DND-41 (cell line): ENCODE measurements at regions not wholly inside any gene's neighbourhood (a gene's known extent, or its start where the extent isn't known, plus 50 kb on each side); places are given as distances from the start of the nearest gene placed in this dataset.

Source experiments
- ATAC-seq: fragments of 200-7000 bp; cut with Tn5 transposase; 3 replicates; pipeline ENCODE4 v1.9.1; 2021; ENCODE audit warnings: low read depth; ENCODE audit not compliant: insufficient read depth
- DNase-seq: peaks from one replicate; pipeline ENCODE4 v3.0.0-alpha.2; 2020
- H2AFZ ChIP-seq: 2 replicates; pipeline ENCODE4 v1.6.0; 2012; ENCODE audit warnings: low read depth, low read length
- H3K27ac ChIP-seq: 2 replicates; pipeline ENCODE4 v1.5.1; 2012; ENCODE audit warnings: low read length, inconsistent platforms
- H3K27me3 ChIP-seq: fragments of 200-600 bp; sonication (generic); 2 replicates; pipeline ENCODE4 v1.6.0; 2012; ENCODE audit warnings: low read length, mild to moderate bottlenecking, inconsistent platforms; ENCODE audit not compliant: insufficient read depth, poor library complexity
- H3K36me3 ChIP-seq: 2 replicates; pipeline ENCODE4 v1.5.1; 2012; ENCODE audit warnings: low read length, inconsistent platforms; ENCODE audit not compliant: insufficient read depth
- H3K4me1 ChIP-seq: 2 replicates; pipeline ENCODE4 v1.5.1; 2012; ENCODE audit warnings: mild to moderate bottlenecking, low read length; ENCODE audit not compliant: insufficient read depth
- H3K4me2 ChIP-seq: 2 replicates; pipeline ENCODE4 v1.6.0; 2012; ENCODE audit warnings: mild to moderate bottlenecking, moderate library complexity, low read length, inconsistent platforms; ENCODE audit not compliant: insufficient read depth
- H3K4me3 ChIP-seq, 2 experiments: fragments of 200-600 bp in 1 of 2; shearing (Covaris generic) in 1 of 2; 2 replicates each; pipeline ENCODE4 v1.5.1; 2012 to 2016; ENCODE audit warnings: inconsistent platforms in 2 of 2, low read length in 2 of 2, mild to moderate bottlenecking in 2 of 2, low read depth in 1 of 2, moderate library complexity in 1 of 2
- H3K79me2 ChIP-seq: 2 replicates; pipeline ENCODE4 v1.6.0; 2012; ENCODE audit warnings: low read length, inconsistent platforms; ENCODE audit not compliant: insufficient read depth
- H3K9ac ChIP-seq: 2 replicates; pipeline ENCODE4 v1.6.0; 2012; ENCODE audit warnings: low read depth, mild to moderate bottlenecking, inconsistent platforms, low read length, moderate library complexity
- H3K9me3 ChIP-seq: 2 replicates; pipeline ENCODE4 v1.5.1; 2012; ENCODE audit warnings: low read length, moderate library complexity, mild to moderate bottlenecking, inconsistent platforms; ENCODE audit not compliant: insufficient read depth, severe bottlenecking
- H4K20me1 ChIP-seq: 2 replicates; pipeline ENCODE4 v1.6.0; 2012; ENCODE audit warnings: low read length; ENCODE audit not compliant: insufficient read depth
- CTCF ChIP-seq: IDR thresholded peaks from 2 replicates; pipeline ENCODE4 v1.5.1; 2012; ENCODE audit warnings: borderline replicate concordance, low read length, moderate library complexity, mild to moderate bottlenecking; ENCODE audit not compliant: poor library complexity, severe bottlenecking; ENCODE audit errors: extremely low read depth
- EZH2 ChIP-seq: IDR thresholded peaks from 3 replicates; pipeline ENCODE4 v1.6.1; 2012; ENCODE audit warnings: borderline replicate concordance, low read depth, mild to moderate bottlenecking, moderate library complexity, low read length, inconsistent platforms; ENCODE audit not compliant: severe bottlenecking

GRCh38 chr11:37999171-37999570, 1401.1 kb upstream of the RAG2 start:
- Histone ChIP-seq H3K36me3 (no peaks in the 10 kb centered on the region), H3K9me3 (no peaks in the 10 kb centered on the region), H3K27ac (no peak overlapping the region), H4K20me1 (no peaks in the 10 kb centered on the region), H2AFZ (no peak overlapping the region), H3K9ac (no peak overlapping the region), H3K4me1 (no peaks in the 10 kb centered on the region), H3K27me3 (no peaks in the 10 kb centered on the region), H3K4me2 (no peak overlapping the region), H3K4me3 (no peak overlapping the region), H3K79me2 (no peaks in the 10 kb centered on the region)
- ATAC-seq (no peak), DNase-seq (no peak)
- no peak for TF ChIP-seq CTCF
- TF ChIP-seq EZH2: no peak

- no peaks in the 10 kb centered on the region for H3K9me3 ChIP-seq
- no peak for ATAC-seq
- no peaks in the 10 kb centered on the region for H3K79me2 ChIP-seq
- no peaks in the 10 kb centered on the region for H3K4me1 ChIP-seq
- DNase-seq: no peak
- TF ChIP-seq EZH2 (no peak), CTCF (no peak)
- H4K20me1 ChIP-seq: no peaks in the 10 kb centered on the region
- H3K27me3 ChIP-seq: no peaks in the 10 kb centered on the region
- no peak overlapping the region for H3K4me3 ChIP-seq
- H3K27ac ChIP-seq: no peak overlapping the region
- no peak overlapping the region for H3K9ac ChIP-seq
- no peak overlapping the region for H2AFZ ChIP-seq
- no peaks in the 10 kb centered on the region for H3K36me3 ChIP-seq
- H3K4me2 ChIP-seq: no peak overlapping the region
These were observed 1397.8 kb upstream of the RAG2 start for GRCh38 chr11:37995886-37996285.

GRCh38 chr11:37988031-37988430, 1390.0 kb upstream of the RAG2 start:
- no peaks in the 10 kb centered on the region for H3K9me3 ChIP-seq
- H3K79me2 ChIP-seq: no peaks in the 10 kb centered on the region
- ATAC-seq (no peak), DNase-seq (no peak)
- no peak overlapping the region for H3K4me3 ChIP-seq
- no peak overlapping the region for H3K27ac ChIP-seq
- H3K4me2 ChIP-seq: no peak overlapping the region
- no peak for TF ChIP-seq EZH2
- TF ChIP-seq CTCF: no peak
- H3K27me3 ChIP-seq: no peaks in the 10 kb centered on the region
- H4K20me1 ChIP-seq: no peaks in the 10 kb centered on the region
- no peak overlapping the region for H2AFZ ChIP-seq
- H3K9ac ChIP-seq: no peak overlapping the region
- H3K4me1 ChIP-seq: no peaks in the 10 kb centered on the region
- H3K36me3 ChIP-seq: no peaks in the 10 kb centered on the region

GRCh38 chr11:37984991-37985390, 1387.0 kb upstream of the RAG2 start:
- Histone ChIP-seq H3K4me2 (no peak overlapping the region), H4K20me1 (no peaks in the 10 kb centered on the region), H3K9me3 (no peaks in the 10 kb centered on the region), H3K4me1 (no peaks in the 10 kb centered on the region), H2AFZ (no peak overlapping the region), H3K36me3 (no peaks in the 10 kb centered on the region), H3K4me3 (no peak overlapping the region), H3K27ac (no peak overlapping the region), H3K79me2 (no peaks in the 10 kb centered on the region), H3K27me3 (no peaks in the 10 kb centered on the region), H3K9ac (no peak overlapping the region)
- ATAC-seq (no peak), DNase-seq (no peak)
- no peak for TF ChIP-seq CTCF
- TF ChIP-seq EZH2: no peak
